ENCODE measurements at regions not wholly inside any gene's neighbourhood (a gene's known extent, or its start where the extent isn't known, plus 50 kb on each side); places are given as distances from the start of the nearest gene placed in this dataset.

DNA sequence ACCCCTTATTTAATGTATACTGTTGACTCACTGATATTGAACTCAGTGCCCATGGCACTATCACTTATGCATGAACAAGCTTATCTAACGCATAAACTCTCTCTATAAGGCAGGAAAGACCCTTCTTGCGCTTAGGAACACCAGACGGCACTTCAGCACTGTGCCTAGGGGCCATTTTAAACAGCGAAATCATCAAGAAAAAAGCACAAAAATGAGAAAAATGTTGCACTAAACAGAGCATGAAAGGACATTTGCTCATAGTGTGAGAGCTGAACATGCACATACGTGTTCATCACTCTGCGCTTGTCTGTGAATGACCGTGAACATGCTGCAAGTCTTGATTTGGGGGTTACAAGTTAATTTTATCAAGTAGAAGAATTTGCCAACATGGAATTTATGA is 109.6 kb downstream of the WDR11 start:
- no peak overlapping the region for H3K4me3 ChIP-seq (ENCODE audit: low read depth, low read length)
- DNase-seq (ENCODE audit: low read depth): no peak
- TF ChIP-seq, protein P1, sequence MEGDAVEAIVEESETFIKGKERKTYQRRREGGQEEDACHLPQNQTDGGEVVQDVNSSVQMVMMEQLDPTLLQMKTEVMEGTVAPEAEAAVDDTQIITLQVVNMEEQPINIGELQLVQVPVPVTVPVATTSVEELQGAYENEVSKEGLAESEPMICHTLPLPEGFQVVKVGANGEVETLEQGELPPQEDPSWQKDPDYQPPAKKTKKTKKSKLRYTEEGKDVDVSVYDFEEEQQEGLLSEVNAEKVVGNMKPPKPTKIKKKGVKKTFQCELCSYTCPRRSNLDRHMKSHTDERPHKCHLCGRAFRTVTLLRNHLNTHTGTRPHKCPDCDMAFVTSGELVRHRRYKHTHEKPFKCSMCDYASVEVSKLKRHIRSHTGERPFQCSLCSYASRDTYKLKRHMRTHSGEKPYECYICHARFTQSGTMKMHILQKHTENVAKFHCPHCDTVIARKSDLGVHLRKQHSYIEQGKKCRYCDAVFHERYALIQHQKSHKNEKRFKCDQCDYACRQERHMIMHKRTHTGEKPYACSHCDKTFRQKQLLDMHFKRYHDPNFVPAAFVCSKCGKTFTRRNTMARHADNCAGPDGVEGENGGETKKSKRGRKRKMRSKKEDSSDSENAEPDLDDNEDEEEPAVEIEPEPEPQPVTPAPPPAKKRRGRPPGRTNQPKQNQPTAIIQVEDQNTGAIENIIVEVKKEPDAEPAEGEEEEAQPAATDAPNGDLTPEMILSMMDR (IDR thresholded peaks at IDR 0.05; ENCODE audit: low read depth, low read length, missing control alignments): no peak

DNA sequence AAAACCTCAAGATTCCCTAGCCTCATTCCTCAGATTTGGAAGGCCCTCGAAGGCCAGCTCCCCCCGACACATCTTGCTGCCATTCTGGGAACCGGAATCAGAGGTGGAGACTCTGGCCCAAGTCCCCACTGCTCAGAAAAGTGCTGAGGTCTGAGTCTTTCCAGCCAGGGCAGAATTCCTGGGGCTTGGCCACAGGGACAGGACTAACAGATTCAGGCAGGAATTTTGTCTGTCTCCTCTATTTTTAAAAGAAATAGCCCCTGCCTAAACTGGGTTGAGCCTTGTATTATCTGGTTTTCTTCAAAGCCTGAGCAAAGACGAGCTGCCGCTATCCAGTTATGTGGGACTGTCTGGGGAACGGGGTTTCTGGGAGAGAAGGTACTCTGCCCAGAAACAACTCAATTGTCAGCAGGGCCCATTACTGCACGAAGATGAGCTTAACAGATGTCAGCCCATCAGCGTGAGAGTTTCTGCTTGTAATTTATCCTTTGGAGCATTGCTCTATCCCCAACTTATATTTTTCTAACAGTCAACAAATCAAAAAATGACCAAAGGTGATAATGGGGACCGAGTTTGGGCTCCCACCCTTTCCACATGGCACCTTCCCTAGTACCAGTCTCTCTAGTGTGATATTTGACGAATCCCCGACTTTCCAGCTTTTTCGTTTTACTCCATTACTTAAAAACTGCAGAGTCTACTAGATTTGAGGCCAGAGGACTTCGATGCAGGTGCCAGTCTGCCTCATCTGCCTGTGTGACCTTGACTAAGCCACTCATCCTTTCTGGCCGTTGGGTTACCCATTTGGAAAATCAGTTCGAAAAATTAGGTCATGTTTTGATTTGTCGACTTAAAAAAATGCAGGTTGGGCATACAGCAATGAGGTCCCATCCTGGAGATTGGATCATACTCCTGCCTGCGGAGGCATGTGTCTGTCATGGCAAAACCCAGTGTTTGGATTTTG is 110.9 kb downstream of the WDR11 start:
- no peak for DNase-seq (ENCODE audit: low read depth)
- H3K4me3 ChIP-seq (ENCODE audit: low read depth, low read length): no peak overlapping the region
- TF ChIP-seq, protein P1 (IDR thresholded peaks at IDR 0.05; ENCODE audit: low read depth, low read length, missing control alignments): no peak

DNA sequence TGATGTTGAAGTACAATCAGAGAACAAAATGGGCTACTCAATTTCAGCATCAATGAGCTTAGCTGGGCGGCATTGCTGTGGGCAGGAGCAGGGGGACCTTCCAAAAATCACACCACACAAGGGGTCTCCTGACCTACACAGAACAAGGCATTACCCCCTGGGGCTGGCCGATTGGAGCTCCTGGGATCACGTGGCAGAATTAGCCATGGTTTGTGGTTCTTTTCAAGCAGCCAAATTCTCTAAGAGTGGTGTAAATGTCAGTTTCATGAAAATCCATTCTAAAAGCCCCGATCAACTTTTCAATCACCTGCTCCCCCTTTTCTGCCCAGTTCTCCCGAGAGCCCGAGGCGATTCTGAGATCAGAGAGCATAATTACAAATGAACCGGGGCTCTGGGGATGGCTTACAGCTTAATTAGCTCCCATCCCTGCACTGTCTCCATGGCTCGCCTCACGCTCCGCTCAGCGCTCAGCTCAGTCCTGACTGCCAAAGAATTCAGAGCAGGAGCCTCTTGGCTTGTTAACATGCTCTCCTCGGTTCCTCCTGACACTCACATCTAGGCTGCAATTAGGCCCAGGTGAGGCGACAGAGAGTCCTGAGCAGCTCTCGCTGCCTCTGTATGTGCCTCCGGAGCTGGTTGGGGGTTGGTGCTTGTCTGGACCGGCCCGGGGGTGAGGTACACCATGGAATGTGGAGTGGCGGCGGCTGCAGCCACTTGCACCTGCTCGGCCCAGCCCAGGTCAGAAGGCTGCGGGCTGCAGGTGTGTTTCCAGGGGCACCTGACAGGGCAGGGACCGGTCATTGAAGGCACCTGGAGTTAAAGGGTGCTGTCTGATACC is 111.8 kb downstream of the WDR11 start:
- DNase-seq (ENCODE audit: low read depth): no peak
- no peak overlapping the region for H3K4me3 ChIP-seq (ENCODE audit: low read depth, low read length)

DNA sequence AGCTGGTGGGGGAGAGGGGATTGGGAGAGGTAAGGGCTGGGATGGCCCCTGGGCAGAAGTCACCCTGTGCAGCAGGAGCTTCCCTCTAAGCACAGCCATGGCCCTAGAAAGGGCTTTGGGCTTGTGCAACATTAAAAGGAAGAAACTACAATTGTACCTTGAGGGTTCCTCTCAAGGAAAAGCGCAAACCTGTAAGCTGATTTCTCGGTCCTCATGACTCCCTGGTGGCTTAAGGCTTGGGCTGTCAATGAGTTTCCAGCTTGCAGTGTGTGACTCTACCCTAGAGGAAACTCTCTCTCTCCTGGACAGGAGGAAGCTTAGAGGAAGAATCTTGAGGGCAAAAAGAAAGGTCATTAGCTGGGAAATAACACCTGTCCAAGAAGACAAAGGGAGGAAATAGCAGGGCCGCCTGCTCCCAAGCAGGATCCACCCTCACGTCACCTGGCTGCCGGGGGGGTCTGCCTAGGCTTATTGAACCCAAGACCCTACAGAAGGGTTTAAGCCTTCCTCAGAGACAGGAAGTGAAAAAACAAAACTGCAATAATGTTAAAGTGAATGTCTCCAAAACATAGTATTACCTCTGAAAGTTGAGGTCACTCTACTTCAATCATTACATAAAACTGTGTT is 112.5 kb downstream of the WDR11 start:
- TF ChIP-seq, protein P1 (IDR thresholded peaks at IDR 0.05; ENCODE audit: low read depth, low read length, missing control alignments): no peak
- DNase-seq (ENCODE audit: low read depth): no peak

More for the DNA sequence above, 111.8 kb downstream of the WDR11 start:
- TF ChIP-seq, protein P1 (IDR thresholded peaks at IDR 0.05; ENCODE audit: low read depth, low read length, missing control alignments): no peak

GRCh38 chr10:120966657-120967045 is 115.5 kb downstream of the WDR11 start:
- no peak overlapping the region for H3K4me3 ChIP-seq (ENCODE audit: low read depth, low read length)
- TF ChIP-seq, protein P1 (IDR thresholded peaks at IDR 0.05; ENCODE audit: low read depth, low read length, missing control alignments): no peak
- DNase-seq (ENCODE audit: low read depth): no peak

More for the DNA sequence above, 112.5 kb downstream of the WDR11 start:
- no peak overlapping the region for H3K4me3 ChIP-seq (ENCODE audit: low read depth, low read length)

DNA sequence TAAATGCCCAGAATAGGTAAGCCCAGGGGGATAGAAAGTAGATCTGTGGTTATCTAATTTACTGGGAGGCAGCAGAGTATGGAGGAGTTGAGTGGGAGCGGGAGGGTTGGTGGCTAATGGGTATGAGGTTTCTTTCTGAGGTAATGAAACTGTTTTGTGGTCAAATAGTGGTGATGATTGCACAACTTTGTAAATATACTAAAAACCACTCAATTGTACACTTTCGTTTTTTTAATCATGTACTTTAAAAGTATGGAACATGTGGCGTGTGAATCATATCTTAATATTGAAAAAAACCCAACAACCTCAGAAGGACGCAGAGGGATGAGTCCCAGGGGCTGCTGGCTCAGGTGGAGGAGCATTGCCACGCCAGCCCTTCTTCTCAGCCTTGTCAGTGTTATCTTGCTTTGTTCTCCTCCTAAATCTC is 118.1 kb downstream of the WDR11 start:
- peak; percentile 19 for DNase-seq (ENCODE audit: low read depth)
- TF ChIP-seq, protein P1 (IDR thresholded peaks at IDR 0.05; ENCODE audit: low read depth, low read length, missing control alignments): no peak
- no peak overlapping the region for H3K4me3 ChIP-seq (ENCODE audit: low read depth, low read length)
